Duodenal mucosa (tissue), 2 donors: ENCODE measurements at regions not wholly inside any gene's neighbourhood (a gene's known extent, or its start where the extent isn't known, plus 50 kb on each side); places are given as distances from the start of the nearest gene placed in this dataset.
"Not testable (repeated sequence)": the region's sequence is repeated elsewhere in the genome, so short reads cannot be mapped to it uniquely, and the experiment has no call there.

ENCODE experiments used
- H3K27ac ChIP-seq: one replicate; pipeline ENCODE4 v1.7.0; 2013; ENCODE audit warnings: low read depth, low read length
- H3K27me3 ChIP-seq, 2 donors: one replicate each; pipeline ENCODE4 v1.7.0; 2013; ENCODE audit warnings: low read length in 2 of 2, control low read depth in 1 of 2; ENCODE audit not compliant: insufficient read depth in 2 of 2, control insufficient read depth in 1 of 2
- H3K36me3 ChIP-seq, 2 donors: one replicate each; pipeline ENCODE4 v1.7.0; 2013; ENCODE audit warnings: low read length in 2 of 2, control low read depth in 1 of 2; ENCODE audit not compliant: insufficient read depth in 2 of 2, control insufficient read depth in 1 of 2
- H3K4me1 ChIP-seq, 2 donors: one replicate each; pipeline ENCODE4 v1.7.0; 2013; ENCODE audit warnings: low read length in 2 of 2, control low read depth in 1 of 2; ENCODE audit not compliant: insufficient read depth in 2 of 2, control insufficient read depth in 1 of 2
- H3K4me3 ChIP-seq, 2 donors: one replicate each; pipeline ENCODE4 v1.7.0; 2013; ENCODE audit warnings: low read length in 2 of 2, low read depth in 1 of 2
- H3K9ac ChIP-seq, 2 donors: one replicate each; pipeline ENCODE4 v1.7.0; 2013; ENCODE audit warnings: low read length in 2 of 2, low read depth in 1 of 2
- H3K9me3 ChIP-seq, 2 donors: one replicate each; pipeline ENCODE4 v1.7.0; 2013; ENCODE audit warnings: low read length in 2 of 2, control low read depth in 1 of 2; ENCODE audit not compliant: control insufficient read depth in 1 of 2

DNA sequence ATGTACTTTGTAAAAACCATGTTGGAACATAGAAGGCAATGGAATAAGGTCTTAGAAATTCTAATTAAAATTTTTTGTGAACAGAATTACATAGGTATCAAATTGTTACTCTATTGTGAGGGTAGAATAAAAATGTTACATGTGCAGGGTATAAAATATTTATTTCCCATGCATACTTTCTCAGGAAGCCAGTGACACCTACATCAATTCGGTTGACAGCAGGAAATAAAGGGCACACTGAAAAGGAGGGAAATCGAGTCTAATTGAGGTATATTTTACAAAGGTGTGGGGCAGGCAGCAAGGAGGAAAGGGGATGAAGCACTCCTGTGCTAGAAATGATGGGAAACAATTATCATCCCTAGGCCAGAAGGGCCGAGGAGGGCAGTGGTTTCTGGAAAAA lies 244.9 kb downstream of the C7orf25 start:
- Histone ChIP-seq H3K27me3 (no peaks in the 10 kb centered on the region), H3K27ac (no peak overlapping the region), H3K9me3 (peaks cover 7 to 11% of the 10 kb centered on the region in 2 donors), H3K4me3 (no peak overlapping the region), H3K36me3 (no peaks in the 10 kb centered on the region), H3K4me1 (no peaks in the 10 kb centered on the region), H3K9ac (no peak overlapping the region)

DNA sequence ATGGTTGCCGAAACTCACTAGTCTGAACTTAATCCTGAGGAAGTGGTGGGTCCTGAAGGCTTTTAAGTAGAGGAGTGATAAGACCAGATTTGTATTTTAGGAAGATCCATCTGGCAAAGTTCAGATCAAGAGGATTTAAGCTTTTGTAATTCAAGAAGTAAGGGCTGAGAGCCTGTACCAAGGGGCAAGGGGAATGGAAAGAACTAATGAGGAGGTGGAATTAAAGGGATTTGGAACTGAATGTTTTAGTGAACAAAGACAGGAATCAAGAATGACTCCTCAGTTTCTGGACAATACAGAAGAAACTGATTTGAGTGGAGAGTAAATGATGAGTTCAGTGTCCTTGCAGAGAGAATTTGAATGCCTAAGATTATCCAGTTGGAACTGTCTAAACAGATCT lies 249.0 kb downstream of the C7orf25 start:
- Histone ChIP-seq H3K36me3 (no peaks in the 10 kb centered on the region), H3K4me3 (no peak overlapping the region), H3K4me1 (no peaks in the 10 kb centered on the region), H3K27ac (no peak overlapping the region), H3K9ac (no peak overlapping the region), H3K27me3 (no peaks in the 10 kb centered on the region), H3K9me3 (peaks cover 7 to 11% of the 10 kb centered on the region in 2 donors)

DNA sequence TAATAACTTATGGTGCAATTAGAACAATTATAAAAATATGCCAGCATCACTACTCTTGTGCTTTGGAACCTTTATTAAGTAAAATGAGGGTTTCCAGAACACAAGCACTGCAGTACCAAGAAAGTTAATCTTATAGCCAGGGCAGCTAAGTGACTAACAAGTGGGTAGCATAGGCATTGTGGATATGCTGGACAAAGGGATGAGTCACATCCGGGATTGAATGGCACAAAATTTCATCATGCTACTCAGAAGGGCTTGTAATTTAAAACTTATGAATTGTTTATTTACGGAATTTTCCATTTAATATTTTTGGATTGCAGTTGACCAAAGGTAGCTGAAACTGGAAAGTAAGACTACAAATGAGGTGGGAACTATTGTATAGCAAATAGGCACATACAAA lies 250.6 kb downstream of the C7orf25 start:
- Histone ChIP-seq H3K27me3 (no peaks in the 10 kb centered on the region), H3K4me3 (no peak overlapping the region), H3K36me3 (no peaks in the 10 kb centered on the region), H3K9me3 (no peaks in the 10 kb centered on the region), H3K27ac (no peak overlapping the region), H3K9ac (no peak overlapping the region), H3K4me1 (no peaks in the 10 kb centered on the region)

DNA sequence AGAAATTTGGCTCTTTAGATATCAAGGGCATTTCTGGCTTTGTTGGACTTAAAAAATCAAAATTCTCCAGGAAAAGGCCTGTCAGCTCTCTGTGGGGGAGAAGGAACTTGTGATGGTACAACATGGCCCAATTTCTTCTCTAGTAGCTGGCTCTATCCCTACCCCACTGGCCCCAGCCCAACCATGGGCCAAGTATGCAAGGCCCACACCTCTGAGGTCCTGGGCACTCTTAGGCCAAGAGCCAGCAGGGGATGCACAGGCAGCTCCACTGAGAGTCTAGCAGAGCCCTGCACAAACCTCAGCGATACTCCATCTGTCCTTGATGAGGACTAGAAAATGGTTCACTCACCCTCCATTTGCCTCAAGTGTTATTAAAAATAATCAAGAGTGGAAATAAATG lies 261.2 kb downstream of the C7orf25 start:
- H3K36me3 ChIP-seq = no peaks in the 10 kb centered on the region
- H3K9ac ChIP-seq = no peak overlapping the region
- no peaks in the 10 kb centered on the region for H3K9me3 ChIP-seq
- H3K27me3 ChIP-seq = no peaks in the 10 kb centered on the region
- no peak overlapping the region for H3K4me3 ChIP-seq
- no peaks in the 10 kb centered on the region for H3K4me1 ChIP-seq
- no peak overlapping the region for H3K27ac ChIP-seq

DNA sequence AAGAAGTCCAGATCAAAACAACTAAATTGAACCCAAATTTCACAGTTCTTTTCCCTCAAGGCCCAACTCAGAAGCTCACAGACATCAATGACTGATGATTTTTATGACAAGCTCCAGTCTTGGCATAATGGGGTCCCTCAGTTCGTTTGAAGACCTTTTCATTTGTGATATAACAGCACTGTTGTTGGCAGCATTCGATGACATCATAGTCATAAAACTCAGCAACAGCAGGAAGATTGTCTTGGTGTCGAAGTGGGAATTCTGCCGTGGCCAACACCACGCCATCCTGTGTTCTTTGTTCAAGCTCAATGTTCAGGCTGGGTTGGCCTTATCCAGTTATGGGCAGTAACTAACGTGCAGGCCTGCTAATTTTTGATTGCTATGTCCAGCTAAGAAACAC lies 261.7 kb downstream of the C7orf25 start:
- Histone ChIP-seq H3K9me3 (no peaks in the 10 kb centered on the region), H3K4me1 (no peaks in the 10 kb centered on the region), H3K27me3 (no peaks in the 10 kb centered on the region), H3K36me3 (no peaks in the 10 kb centered on the region), H3K27ac (no peak overlapping the region), H3K9ac (no peak overlapping the region), H3K4me3 (no peak overlapping the region)

DNA sequence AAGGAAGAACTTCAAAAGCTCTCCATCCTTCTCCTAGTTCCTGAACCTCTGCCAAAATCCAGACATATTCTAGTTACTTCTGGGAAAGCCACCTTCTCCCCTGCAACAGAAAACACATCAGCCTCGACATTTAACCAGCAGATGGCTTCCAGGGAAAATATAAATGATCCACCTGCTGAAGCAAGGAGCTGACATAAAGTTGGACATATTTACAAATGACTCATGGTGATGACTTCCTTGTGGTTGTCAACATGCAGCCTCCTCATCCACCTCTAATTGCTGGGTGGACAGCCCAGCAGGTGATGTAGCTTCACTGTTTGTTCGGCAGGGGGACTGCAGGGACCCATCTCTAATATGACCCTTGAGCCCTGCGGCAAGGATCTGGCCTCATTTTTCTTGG lies 266.0 kb downstream of the C7orf25 start:
- Histone ChIP-seq H3K9me3 (no peaks in the 10 kb centered on the region), H3K4me1 (no peaks in the 10 kb centered on the region), H3K27me3 (no peaks in the 10 kb centered on the region), H3K4me3 (no peak overlapping the region), H3K27ac (no peak overlapping the region), H3K9ac (no peak overlapping the region), H3K36me3 (no peaks in the 10 kb centered on the region)

DNA sequence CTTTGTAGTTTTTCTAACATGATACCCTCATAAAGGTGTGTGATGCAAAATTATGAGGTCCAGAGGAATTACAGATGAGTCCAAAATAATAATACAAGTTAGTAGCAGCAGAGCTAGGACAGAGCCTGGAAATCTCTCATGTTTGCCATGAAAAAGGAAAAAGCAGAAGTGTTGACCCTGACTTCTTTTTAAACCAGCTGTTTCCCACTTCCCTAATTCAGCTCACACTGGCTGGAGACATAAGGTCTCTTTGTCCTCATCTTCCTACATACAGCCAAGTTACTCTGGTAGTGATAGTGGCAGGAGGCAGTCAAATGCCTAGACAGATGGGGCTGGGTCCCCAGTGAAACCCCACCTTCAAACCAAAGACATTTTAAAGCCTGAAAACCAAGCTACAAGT lies 269.2 kb downstream of the C7orf25 start:
- Histone ChIP-seq H3K36me3 (no peaks in the 10 kb centered on the region), H3K4me3 (no peak overlapping the region), H3K27me3 (no peaks in the 10 kb centered on the region), H3K4me1 (no peaks in the 10 kb centered on the region), H3K9me3 (no peaks in the 10 kb centered on the region), H3K9ac (no peak overlapping the region), H3K27ac (no peak overlapping the region)

DNA sequence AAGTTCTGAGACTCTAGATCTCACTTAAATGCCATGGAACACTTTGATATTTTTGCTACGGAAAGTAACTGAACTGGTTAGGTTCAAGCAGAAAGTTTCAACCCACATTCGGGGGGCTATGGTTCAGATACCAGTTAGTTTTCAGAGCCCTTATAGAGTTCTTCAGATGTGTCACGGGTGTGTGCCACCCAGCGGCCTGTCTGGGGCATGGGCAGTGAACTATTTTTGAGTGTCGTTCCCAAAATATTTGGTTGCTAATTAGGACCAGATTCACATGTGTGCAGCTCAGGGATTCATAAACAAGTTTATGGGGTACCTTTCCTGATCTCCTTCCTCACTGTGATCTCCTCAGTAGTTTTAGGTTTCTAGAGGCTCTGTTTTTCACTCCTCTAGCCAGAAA lies 271.9 kb downstream of the C7orf25 start:
- Histone ChIP-seq H3K4me3 (no peak overlapping the region), H3K9ac (no peak overlapping the region), H3K27me3 (no peaks in the 10 kb centered on the region), H3K9me3 (no peaks in the 10 kb centered on the region), H3K27ac (no peak overlapping the region), H3K4me1 (no peaks in the 10 kb centered on the region), H3K36me3 (no peaks in the 10 kb centered on the region)

DNA sequence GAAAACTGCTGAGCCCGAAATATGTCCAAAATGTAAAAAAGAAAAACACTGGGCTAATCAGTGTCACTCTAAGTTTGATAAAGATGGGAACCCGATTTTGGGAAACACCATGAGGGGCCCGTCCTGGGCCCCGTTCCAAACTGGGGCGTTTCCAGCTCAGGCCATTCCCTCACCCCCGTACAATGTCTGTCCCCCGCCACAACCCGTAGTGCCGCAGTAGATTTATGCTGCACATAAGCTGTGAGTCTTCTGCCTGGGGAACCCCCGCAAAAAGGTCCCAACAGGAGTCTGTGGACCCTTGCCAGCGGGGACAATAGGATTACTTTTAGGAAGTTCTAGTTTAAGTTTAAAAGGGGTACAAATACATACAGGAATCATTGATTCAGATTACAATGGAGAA lies 275.5 kb downstream of the C7orf25 start:
- not testable (repeated sequence) for H3K4me1 ChIP-seq, H3K27me3 ChIP-seq, H3K27ac ChIP-seq, H3K4me3 ChIP-seq, H3K9ac ChIP-seq, H3K36me3 ChIP-seq, H3K9me3 ChIP-seq

DNA sequence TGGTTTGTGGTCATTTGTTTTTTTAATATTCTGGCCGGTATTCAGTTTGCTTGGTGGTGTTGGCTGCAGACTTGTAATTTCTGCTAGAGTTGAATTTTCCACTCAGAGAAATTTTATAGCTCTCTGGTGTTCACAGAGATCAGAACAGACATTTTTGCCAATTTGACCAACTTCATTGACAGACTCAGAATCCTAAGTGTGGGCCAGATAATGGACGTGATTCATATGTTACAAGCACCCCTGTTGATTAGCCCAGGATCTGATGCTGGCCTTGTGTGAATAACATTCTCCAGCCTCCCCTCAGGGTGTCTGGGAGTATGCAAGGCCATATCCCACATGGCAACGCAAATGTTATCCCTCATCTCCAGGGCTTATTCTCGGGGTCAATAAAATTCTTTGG lies 283.8 kb downstream of the C7orf25 start:
- Histone ChIP-seq H3K36me3 (no peaks in the 10 kb centered on the region), H3K4me3 (no peak overlapping the region), H3K27ac (no peak overlapping the region), H3K4me1 (no peaks in the 10 kb centered on the region), H3K27me3 (no peaks in the 10 kb centered on the region), H3K9me3 (no peaks in the 10 kb centered on the region), H3K9ac (no peak overlapping the region)

DNA sequence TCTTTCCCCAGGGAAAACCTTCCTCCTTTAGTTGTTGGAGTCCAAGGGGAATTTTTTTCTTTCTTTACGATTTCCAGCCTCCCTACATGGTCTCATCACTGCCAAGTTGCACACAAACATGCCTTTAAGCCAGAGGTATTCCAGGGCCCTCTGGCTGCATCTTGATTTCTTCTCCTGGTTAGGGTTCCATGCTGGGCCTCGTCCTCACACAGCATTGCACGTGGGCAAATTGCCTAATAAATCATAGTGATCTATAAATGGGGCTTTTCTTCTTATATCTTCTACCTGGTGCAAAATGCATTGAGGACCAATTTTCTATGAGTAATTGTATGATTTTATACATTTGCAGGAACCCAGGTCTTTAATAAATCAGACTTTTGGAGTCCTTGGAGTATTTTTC lies 284.2 kb downstream of the C7orf25 start:
- H3K27ac ChIP-seq = no peak overlapping the region
- H3K36me3 ChIP-seq = no peaks in the 10 kb centered on the region
- H3K9ac ChIP-seq = no peak overlapping the region
- no peaks in the 10 kb centered on the region for H3K9me3 ChIP-seq
- H3K27me3 ChIP-seq = no peaks in the 10 kb centered on the region
- no peaks in the 10 kb centered on the region for H3K4me1 ChIP-seq
- no peak overlapping the region for H3K4me3 ChIP-seq
